ENCODE measurements at regions not wholly inside any gene's neighbourhood (a gene's known extent, or its start where the extent isn't known, plus 50 kb on each side); places are given as distances from the start of the nearest gene placed in this dataset.

GRCh38 chr3:117442566-117442965, 733.0 kb downstream of the TUSC7 start:
- no peak for DNase-seq
- H3K4me1 Mint-ChIP-seq (ENCODE audit: low read depth, unreplicated experiment): no peaks in the 10 kb centered on the region
- Histone ChIP-seq H3K9me3 (no peaks in the 10 kb centered on the region), H3K4me3 (ENCODE audit: low read depth, low read length) (no peak overlapping the region), H3K4me1 (no peaks in the 10 kb centered on the region), H3K36me3 (ENCODE audit: control insufficient read depth, insufficient read depth, low read length) (no peaks in the 10 kb centered on the region), H3K27me3 (replicated peaks; ENCODE audit: control insufficient read depth, insufficient read depth, low read length) (no peaks in the 10 kb centered on the region)
- H3K27ac Mint-ChIP-seq (ENCODE audit: unreplicated experiment): no peak overlapping the region
- ChIA-PET CTCF (no interaction called here), POLR2A (no interaction called here)
- no peaks in the 10 kb centered on the region for H3K36me3 Mint-ChIP-seq (ENCODE audit: insufficient read depth, unreplicated experiment)
- no peak overlapping the region for H3K4me3 Mint-ChIP-seq (ENCODE audit: unreplicated experiment)
- H3K9me3 Mint-ChIP-seq (ENCODE audit: unreplicated experiment): no peaks in the 10 kb centered on the region
- intact Hi-C loops (cut with micrococcal nuclease; ENCODE audit: unreplicated experiment): no loop called here
- H3K27me3 Mint-ChIP-seq (ENCODE audit: insufficient read depth, unreplicated experiment): peaks cover 6% of the 10 kb centered on the region
- BruUV-seq (replicated peaks): no TSS peak
- no peak for TF ChIP-seq CTCF (IDR thresholded peaks at IDR 0.05; ENCODE audit: insufficient read depth in 1 of 2, low read depth in 1 of 2, low read length in 1 of 2, severe bottlenecking in 1 of 2, unreplicated experiment in 1 of 2)

- no peaks in the 10 kb centered on the region for H3K4me1 ChIP-seq
- no peaks in the 10 kb centered on the region for H3K9me3 ChIP-seq
- Mint-ChIP-seq H3K9me3 (ENCODE audit: unreplicated experiment) (no peaks in the 10 kb centered on the region), H3K27ac (ENCODE audit: unreplicated experiment) (no peak overlapping the region), H3K4me1 (ENCODE audit: low read depth, unreplicated experiment) (no peaks in the 10 kb centered on the region), H3K4me3 (ENCODE audit: unreplicated experiment) (no peak overlapping the region), H3K36me3 (ENCODE audit: insufficient read depth, unreplicated experiment) (no peaks in the 10 kb centered on the region), H3K27me3 (ENCODE audit: insufficient read depth, unreplicated experiment) (peaks cover 6% of the 10 kb centered on the region)
- BruUV-seq (replicated peaks): no TSS peak
- no peaks in the 10 kb centered on the region for H3K36me3 ChIP-seq (ENCODE audit: control insufficient read depth, insufficient read depth, low read length)
- no peak for DNase-seq
- H3K27me3 ChIP-seq (replicated peaks; ENCODE audit: control insufficient read depth, insufficient read depth, low read length): no peaks in the 10 kb centered on the region
- ChIA-PET CTCF (no interaction called here), POLR2A (interaction anchor here (0.5 kb wide), 1 partner anchor 390 kb away, joined by 7 read pairs; no protein-coding TSS in a partner anchor)
- H3K4me3 ChIP-seq (ENCODE audit: low read depth, low read length): no peak overlapping the region
- TF ChIP-seq CTCF (IDR thresholded peaks at IDR 0.05; ENCODE audit: insufficient read depth in 1 of 2, low read depth in 1 of 2, low read length in 1 of 2, severe bottlenecking in 1 of 2, unreplicated experiment in 1 of 2): no peak
- intact Hi-C loops (cut with micrococcal nuclease; ENCODE audit: unreplicated experiment): no loop called here
These were observed 733.4 kb downstream of the TUSC7 start for GRCh38 chr3:117443014-117443413.

GRCh38 chr3:117444175-117444574, 734.6 kb downstream of the TUSC7 start:
- Mint-ChIP-seq H3K27me3 (ENCODE audit: insufficient read depth, unreplicated experiment) (peaks cover 6% of the 10 kb centered on the region), H3K27ac (ENCODE audit: unreplicated experiment) (no peak overlapping the region), H3K36me3 (ENCODE audit: insufficient read depth, unreplicated experiment) (no peaks in the 10 kb centered on the region), H3K9me3 (ENCODE audit: unreplicated experiment) (no peaks in the 10 kb centered on the region), H3K4me1 (ENCODE audit: low read depth, unreplicated experiment) (no peaks in the 10 kb centered on the region), H3K4me3 (ENCODE audit: unreplicated experiment) (no peak overlapping the region)
- Histone ChIP-seq H3K4me1 (no peaks in the 10 kb centered on the region), H3K4me3 (ENCODE audit: low read depth, low read length) (no peak overlapping the region), H3K27me3 (replicated peaks; ENCODE audit: control insufficient read depth, insufficient read depth, low read length) (no peaks in the 10 kb centered on the region), H3K36me3 (ENCODE audit: control insufficient read depth, insufficient read depth, low read length) (no peaks in the 10 kb centered on the region), H3K9me3 (no peaks in the 10 kb centered on the region)
- DNase-seq: no peak
- no peak for TF ChIP-seq CTCF (IDR thresholded peaks at IDR 0.05; ENCODE audit: insufficient read depth in 1 of 2, low read depth in 1 of 2, low read length in 1 of 2, severe bottlenecking in 1 of 2, unreplicated experiment in 1 of 2)
- no TSS peak for BruUV-seq (replicated peaks)
- ChIA-PET CTCF (no interaction called here), POLR2A (no interaction called here)
- intact Hi-C loops (cut with micrococcal nuclease; ENCODE audit: unreplicated experiment): no loop called here
